C4-2B (cell line): ENCODE measurements at regions not wholly inside any gene's neighbourhood (a gene's known extent, or its start where the extent isn't known, plus 50 kb on each side); places are given as distances from the start of the nearest gene placed in this dataset.

Experiments
- ZFX ChIP-seq: fragments of 450-650 bp; IDR thresholded peaks from 2 replicates; pipeline ENCODE4 v1.6.1; 2017
- TF ChIP-seq, protein P1 (sequence below): fragments of 450-650 bp; conservative IDR thresholded peaks from 2 replicates; pipeline ENCODE4 v1.5.1; 2017; ENCODE audit warnings: mild to moderate bottlenecking

DNA sequence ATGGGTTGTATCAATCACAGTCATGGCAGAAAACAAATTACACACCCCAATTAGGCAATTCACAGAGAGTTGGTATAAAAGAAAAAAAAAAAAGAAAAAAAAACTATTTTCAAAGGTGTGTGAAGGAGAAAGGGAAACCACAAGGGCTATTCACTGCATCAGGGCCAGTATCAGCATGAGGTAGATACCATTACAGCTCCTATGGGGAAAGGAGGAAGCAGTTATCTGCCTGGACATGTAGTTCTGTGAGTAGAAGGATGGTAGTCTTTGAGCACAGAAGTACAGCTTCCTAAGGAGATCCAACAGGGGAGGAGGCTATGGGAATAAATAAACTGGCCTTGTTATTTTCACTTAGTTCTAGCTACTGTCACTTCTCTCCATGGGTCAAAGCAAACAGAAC lies 746.1 kb downstream of the LUZP2 start:
- TF ChIP-seq, protein P1, sequence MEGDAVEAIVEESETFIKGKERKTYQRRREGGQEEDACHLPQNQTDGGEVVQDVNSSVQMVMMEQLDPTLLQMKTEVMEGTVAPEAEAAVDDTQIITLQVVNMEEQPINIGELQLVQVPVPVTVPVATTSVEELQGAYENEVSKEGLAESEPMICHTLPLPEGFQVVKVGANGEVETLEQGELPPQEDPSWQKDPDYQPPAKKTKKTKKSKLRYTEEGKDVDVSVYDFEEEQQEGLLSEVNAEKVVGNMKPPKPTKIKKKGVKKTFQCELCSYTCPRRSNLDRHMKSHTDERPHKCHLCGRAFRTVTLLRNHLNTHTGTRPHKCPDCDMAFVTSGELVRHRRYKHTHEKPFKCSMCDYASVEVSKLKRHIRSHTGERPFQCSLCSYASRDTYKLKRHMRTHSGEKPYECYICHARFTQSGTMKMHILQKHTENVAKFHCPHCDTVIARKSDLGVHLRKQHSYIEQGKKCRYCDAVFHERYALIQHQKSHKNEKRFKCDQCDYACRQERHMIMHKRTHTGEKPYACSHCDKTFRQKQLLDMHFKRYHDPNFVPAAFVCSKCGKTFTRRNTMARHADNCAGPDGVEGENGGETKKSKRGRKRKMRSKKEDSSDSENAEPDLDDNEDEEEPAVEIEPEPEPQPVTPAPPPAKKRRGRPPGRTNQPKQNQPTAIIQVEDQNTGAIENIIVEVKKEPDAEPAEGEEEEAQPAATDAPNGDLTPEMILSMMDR: no peak
- no peak for TF ChIP-seq ZFX
